CD4-positive, alpha-beta T cell treated with Interferon alpha-2 for 1 hour (primary cell): ENCODE measurements at regions not wholly inside any gene's neighbourhood (a gene's known extent, or its start where the extent isn't known, plus 50 kb on each side); places are given as distances from the start of the nearest gene placed in this dataset.
"Not testable (repeated sequence)": the region's sequence is repeated elsewhere in the genome, so short reads cannot be mapped to it uniquely, and the experiment has no call there.

Source experiments
- DNase-seq, 2 donors: peaks; one replicate each; pipeline ENCODE4 v3.0.0-alpha.2; 2020 to 2022

- not testable (repeated sequence) for DNase-seq
These were observed 131.9 kb upstream of the FOXD4L5 start for GRCh38 chr9:65416948-65417347.

GRCh38 chr9:65414249-65414648, 129.2 kb upstream of the FOXD4L5 start:
- not testable (repeated sequence) for DNase-seq

- DNase-seq = not testable (repeated sequence)
These were observed 128.4 kb upstream of the FOXD4L5 start for GRCh38 chr9:65413371-65413770.

- DNase-seq = no peak
These were observed 126.9 kb upstream of the FOXD4L5 start for GRCh38 chr9:65411901-65412300.

GRCh38 chr9:65411336-65411735, 126.3 kb upstream of the FOXD4L5 start:
- DNase-seq = no peak

- DNase-seq = no peak
These were observed 125.9 kb upstream of the FOXD4L5 start for GRCh38 chr9:65410926-65411325.

- DNase-seq = no peak
These were observed 124.5 kb upstream of the FOXD4L5 start for GRCh38 chr9:65409471-65409980.

GRCh38 chr9:65408806-65409205, 123.8 kb upstream of the FOXD4L5 start:
- DNase-seq = not testable (repeated sequence)

- not testable (repeated sequence) for DNase-seq
These were observed 121.6 kb upstream of the FOXD4L5 start for GRCh38 chr9:65406625-65407024.

- not testable (repeated sequence) for DNase-seq
These were observed 120.8 kb upstream of the FOXD4L5 start for GRCh38 chr9:65405766-65406165.

- DNase-seq = no peak
These were observed 120.2 kb upstream of the FOXD4L5 start for GRCh38 chr9:65405253-65405652.

GRCh38 chr9:65404232-65405006, 119.4 kb upstream of the FOXD4L5 start:
- no peak for DNase-seq

GRCh38 chr9:65403721-65404120, 118.7 kb upstream of the FOXD4L5 start:
- DNase-seq = no peak

GRCh38 chr9:65403072-65403471, 118.1 kb upstream of the FOXD4L5 start:
- DNase-seq = not testable (repeated sequence)

- not testable (repeated sequence) for DNase-seq
These were observed 117.3 kb upstream of the FOXD4L5 start for GRCh38 chr9:65402206-65402870.

GRCh38 chr9:65401456-65402045, 116.5 kb upstream of the FOXD4L5 start:
- DNase-seq = not testable (repeated sequence)

- DNase-seq = no peak
These were observed 115.9 kb upstream of the FOXD4L5 start for GRCh38 chr9:65400886-65401285.

GRCh38 chr9:65397763-65398719, 113.0 kb upstream of the FOXD4L5 start:
- not testable (repeated sequence) for DNase-seq

- not testable (repeated sequence) for DNase-seq
These were observed 112.2 kb upstream of the FOXD4L5 start for GRCh38 chr9:65397226-65397625.

- DNase-seq = not testable (repeated sequence)
These were observed 111.6 kb upstream of the FOXD4L5 start for GRCh38 chr9:65396601-65397000.

GRCh38 chr9:65395789-65396188, 110.8 kb upstream of the FOXD4L5 start:
- not testable (repeated sequence) for DNase-seq

GRCh38 chr9:65395121-65395520, 110.1 kb upstream of the FOXD4L5 start:
- not testable (repeated sequence) for DNase-seq
